ENCODE measurements at regions not wholly inside any gene's neighbourhood (a gene's known extent, or its start where the extent isn't known, plus 50 kb on each side); places are given as distances from the start of the nearest gene placed in this dataset.
"Not testable (repeated sequence)": the region's sequence is repeated elsewhere in the genome, so short reads cannot be mapped to it uniquely, and the experiment has no call there.

DNA sequence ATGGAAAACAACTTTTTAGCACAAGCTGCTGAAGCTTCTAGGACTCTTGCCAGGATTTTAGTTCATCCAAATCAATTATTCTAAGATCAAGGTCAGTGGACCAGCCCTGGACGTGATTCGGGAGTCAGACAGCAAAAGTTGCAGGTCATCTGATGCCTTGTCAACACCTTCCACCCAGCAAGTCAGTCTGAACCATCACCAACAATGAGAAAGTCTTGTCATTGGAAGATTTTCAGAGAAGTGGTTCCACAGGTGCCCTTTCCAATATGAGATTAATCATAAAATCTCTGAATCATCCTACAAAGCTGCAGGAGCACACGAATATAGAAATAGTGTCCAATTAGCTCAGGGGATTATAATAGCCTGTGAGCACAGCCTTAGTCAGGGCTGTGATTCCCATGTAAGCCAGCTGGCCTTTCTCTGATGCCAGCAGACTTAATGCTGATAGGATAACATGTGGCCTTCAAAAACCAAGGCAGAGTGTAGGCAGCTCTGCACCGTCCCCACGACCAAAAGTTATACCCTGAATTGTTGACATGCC is 445.0 kb upstream of the TRPC7 start:
- DNase-seq = peak; percentile 8

GRCh38 chr5:136809382-136809781 is 444.0 kb upstream of the TRPC7 start:
- DNase-seq = no peak

- DNase-seq = no peak
Measured at GRCh38 chr5:136808756-136809155, 443.4 kb upstream of the TRPC7 start.

DNA sequence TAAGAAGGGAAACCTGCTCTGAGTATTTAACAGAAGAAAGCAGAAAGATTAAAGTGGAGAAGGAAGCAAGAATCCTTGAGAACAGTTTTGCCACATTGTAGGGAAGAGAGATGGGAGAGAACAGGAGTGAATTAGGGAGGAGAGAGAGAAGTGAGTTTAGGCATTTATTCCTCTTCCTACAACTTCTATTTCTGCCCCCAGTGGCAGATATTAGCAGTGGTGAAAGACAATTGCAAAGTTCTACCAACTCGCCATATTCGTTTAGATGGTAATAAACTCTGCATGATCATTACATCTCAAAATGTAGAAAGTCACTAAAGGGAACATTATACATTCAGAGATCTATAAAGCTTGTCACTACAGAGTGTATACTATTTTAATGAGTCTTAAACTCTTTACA is 440.1 kb upstream of the TRPC7 start:
- no peak for DNase-seq

DNA sequence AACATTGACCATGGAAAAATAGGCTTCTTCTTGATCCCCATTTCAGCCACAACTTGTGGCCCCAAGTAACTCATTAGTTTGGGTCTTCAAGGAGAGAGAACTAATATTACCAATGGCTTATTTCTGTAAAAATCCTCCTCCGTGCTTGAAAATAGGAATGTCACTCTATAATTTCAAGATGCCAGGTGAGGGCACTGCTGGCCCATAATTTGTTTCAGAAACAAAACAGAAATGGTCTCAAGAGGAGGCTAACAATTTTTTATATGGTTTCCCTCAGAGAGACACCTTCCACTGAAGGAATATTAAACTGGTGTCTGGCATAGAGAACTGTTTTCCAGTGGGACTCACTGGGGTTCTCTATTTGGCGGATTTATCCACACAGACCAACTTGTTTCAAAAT is 437.0 kb upstream of the TRPC7 start:
- DNase-seq = peak; percentile 32

DNA sequence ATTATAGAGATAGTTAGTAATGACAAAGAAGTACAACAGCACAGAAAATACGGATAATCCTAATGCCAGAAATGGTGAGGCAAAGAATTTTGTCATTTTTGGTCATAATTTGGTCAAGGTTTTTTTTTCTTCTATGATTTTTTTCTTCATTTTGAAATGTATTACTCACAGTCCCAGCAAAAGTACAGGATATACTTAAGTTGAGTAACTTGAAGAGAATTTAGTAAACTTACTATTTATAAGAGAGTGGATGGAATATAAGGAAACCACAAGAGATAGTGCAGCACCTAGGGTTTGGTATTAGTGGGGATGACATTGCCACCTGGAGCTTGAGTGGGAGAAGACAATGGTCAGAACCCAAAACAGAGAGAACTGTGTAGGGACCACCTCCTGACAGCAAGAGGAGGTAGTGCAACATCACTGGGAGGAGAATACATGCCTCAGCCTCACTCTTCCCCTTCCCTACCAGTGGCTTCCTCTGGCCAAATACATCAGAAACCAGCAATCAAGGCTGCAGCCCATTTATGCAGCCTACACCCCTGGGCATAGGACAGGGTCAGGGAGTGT is 434.5 kb upstream of the TRPC7 start:
- no peak for DNase-seq

DNA sequence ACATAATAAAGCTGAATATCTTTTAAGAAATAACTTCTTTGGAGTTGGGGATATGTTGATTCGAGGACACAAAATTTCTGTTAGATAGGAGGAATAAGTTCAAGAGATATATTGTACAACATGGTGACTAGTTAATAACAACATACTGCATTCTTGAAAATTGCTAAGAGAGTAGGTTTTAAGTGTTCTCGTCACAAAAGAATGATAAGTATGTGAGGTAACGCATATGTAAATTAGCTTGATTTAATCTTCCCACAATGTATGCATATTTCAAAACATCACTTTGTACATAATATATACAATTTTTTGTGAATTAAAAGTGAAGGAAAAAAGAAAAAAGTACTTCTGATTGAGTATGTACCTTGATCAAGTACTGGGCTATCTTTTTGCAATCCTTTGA is 428.0 kb upstream of the TRPC7 start:
- no peak for DNase-seq

GRCh38 chr5:136781464-136781863 is 416.1 kb upstream of the TRPC7 start:
- no peak for DNase-seq

- DNase-seq = no peak
Measured at GRCh38 chr5:136780518-136780917, 415.2 kb upstream of the TRPC7 start.

DNA sequence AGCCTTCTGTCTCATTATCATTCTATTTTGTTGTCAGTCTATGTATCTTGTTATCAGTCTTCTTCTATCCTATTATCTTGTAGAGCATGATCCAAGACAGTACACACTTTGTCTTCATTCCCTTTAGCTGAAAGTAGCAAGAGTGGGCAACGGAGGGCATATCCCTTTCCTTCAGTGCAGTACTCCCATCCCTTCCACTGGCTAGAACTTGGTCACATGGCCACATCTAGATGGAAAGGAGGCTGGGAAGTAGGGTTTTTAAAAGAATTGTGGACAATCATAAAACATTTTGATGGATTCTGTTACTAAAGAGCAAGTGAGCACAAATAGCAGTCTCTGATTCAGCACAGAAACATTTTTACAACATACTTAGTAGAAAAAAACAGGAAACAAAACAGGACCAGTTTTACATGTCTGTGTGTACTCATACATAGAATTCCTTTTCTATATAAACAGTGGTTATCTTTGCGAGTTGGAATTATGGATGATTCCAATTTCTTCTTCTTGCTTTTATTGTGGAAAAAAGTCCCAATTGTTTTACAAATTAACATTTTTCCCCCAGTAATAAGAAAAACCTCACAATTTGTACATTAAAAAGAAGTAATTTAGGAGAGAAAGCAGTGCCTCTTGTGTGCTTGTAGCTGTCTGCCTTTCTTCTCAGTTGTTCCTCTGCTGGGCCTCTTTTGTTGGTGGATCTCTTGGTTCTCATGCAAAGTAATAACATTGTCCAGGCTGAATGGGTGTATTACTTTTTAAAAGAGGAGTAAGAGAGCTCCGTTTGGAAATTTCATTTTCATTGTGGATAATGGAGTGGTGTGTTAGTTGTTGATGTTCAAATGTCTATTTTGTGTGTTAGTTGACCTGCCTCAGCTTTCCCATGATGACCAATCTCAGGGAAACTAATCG is 410.9 kb upstream of the TRPC7 start:
- peak; percentile 46 for DNase-seq

- DNase-seq = no peak
Measured at GRCh38 chr5:136772491-136772890, 407.1 kb upstream of the TRPC7 start.

DNA sequence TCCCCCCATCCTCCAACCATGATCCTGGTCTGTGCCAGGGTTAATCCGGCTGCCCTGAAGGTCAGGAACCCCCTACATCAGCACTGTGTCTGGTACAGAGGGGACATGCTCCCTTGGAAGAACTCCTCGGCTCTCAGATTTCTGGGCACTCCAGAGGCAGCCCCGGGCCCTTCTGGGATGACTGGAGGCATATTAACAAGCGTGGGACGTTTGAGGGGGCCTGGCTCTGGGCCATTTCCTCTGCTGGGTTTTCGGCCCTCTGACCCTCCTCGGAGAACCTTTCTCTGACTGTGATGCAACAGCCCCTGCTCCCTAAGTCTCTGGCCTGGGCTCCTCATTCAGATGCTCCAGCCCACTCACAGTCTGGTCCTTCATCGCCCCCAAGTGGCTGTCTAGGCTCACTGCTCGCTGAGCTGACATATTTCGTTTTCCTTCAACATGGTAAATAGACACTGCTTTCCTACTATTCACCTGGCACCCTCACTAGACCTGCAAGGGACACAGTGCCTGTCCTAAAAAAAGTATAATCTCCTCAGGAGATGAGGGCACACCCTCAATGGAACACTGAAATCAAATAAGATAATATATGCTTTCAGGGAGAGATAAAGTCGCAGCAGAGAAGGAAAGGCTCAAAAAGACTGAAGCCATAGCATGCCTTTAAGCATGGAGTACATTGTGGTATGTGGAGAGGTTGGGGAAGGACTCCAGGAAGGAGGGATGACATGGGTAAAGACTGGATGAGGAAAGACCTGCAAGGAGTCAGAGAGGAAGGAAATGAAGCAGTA is 404.7 kb upstream of the TRPC7 start:
- DNase-seq = peak; percentile 62

DNA sequence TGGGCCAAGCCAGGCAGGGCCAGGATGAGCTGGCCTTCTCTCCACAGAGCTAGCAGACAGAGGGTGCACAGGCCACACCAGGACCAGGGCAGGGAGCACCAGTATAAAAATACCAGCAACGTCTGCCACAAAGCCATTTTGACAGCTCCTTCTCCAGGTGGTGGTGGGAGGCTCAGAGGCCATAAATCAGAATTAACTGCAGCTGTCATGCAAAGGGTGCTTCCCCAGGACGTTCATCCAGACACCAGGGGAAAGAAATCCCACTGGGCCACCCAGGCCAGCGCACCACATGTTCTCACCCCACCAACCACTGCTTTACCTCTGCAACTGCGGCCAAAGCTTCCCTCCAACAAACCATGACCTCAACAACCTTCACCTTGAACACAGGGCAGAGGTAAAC is 403.7 kb upstream of the TRPC7 start:
- DNase-seq = no peak

GRCh38 chr5:136768457-136768856 is 403.1 kb upstream of the TRPC7 start:
- DNase-seq = no peak

- DNase-seq = no peak
Measured at GRCh38 chr5:136766456-136766855, 401.1 kb upstream of the TRPC7 start.

GRCh38 chr5:136764601-136765000 is 399.3 kb upstream of the TRPC7 start:
- DNase-seq = no peak

- DNase-seq = no peak
Measured at GRCh38 chr5:136763548-136763947, 398.2 kb upstream of the TRPC7 start.

- no peak for DNase-seq
Measured at GRCh38 chr5:136754216-136754615, 388.9 kb upstream of the TRPC7 start.

DNA sequence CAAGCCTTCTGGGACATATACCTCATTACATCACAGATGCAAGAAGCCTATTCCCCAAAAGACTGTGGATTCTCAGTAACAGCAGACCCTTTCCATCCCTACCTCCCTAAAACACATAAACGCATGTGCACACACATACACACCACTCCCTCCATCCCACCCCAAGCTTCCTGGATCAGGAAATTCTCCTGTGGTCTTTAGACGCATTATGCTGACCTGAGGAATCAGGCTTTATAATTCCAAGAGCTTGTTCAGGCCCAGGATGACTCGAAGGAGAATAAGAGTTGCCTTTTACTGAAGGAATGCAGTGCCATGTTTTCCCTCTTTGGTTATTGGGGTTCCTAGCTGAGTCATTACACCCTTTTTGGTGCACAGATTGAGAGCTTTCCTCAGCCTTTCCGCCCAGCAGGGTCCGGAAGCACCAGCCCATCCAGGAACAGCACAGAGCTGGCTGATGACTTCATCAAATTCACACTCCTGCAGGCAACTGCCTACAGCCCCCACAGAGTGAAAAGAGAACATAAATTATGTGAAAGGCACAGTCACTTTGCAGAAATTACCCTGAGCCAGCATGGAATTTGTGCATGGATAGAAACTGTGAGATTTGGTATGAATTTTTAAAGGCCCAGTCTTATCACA is 385.0 kb upstream of the TRPC7 start:
- peak; percentile 27 for DNase-seq

DNA sequence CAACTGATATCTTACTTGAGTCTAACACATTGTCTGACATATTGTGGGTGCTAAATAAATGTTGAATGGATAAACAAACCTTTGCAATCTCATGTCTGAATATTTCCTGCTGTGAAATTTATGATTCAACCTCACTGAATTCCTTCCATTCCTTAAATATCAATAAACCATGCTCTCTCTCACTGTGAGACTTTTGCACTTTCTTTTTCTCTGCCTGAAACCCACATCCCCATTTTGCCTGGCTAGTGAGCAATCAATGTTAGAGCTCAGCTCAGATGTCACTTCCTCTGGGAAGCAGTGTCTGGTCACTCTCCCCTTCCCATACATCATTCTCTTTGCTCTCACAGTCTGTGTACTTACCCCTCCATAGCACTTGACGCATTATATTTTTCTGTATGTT is 383.7 kb upstream of the TRPC7 start:
- DNase-seq = peak; percentile 60

GRCh38 chr5:136743052-136743451 is 377.7 kb upstream of the TRPC7 start:
- no peak for DNase-seq

- DNase-seq = no peak
Measured at GRCh38 chr5:136740228-136740627, 374.9 kb upstream of the TRPC7 start.

DNA sequence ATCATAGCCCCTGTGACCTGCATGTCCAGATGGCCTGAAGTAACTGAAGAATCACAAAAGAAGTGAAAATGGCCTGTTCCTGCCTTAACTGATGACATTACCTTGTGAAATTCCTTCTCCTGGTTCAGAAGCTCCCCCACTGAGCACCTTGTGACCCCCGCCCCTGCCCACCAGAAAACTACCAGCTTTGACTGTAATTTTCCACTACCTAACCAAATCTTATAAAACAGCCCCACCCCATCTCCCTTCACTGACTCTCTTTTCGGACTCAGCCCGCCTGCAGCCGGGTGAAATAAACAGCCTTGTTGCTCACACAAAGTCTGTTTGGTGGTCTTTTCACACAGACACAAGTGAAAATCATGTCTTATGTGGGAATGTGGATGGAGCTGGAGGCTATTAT is 373.9 kb upstream of the TRPC7 start:
- DNase-seq = not testable (repeated sequence)
